ENCODE measurements at regions not wholly inside any gene's neighbourhood (a gene's known extent, or its start where the extent isn't known, plus 50 kb on each side); places are given as distances from the start of the nearest gene placed in this dataset.

- TF ChIP-seq ZMIZ1 (IDR thresholded peaks at IDR 0.05; ENCODE audit: low read depth in 2 of 2, low read length in 2 of 2) (0 out of 4 replicates have a peak, but pooled peaks of 1 of the 2 experiments have one; percentile 35), HDAC2 (IDR thresholded peaks at IDR 0.05) (peak; percentile 62; the same call in 1 of the 2 replicates), FOXP4 (CRISPR knock-in tag; IDR thresholded peaks at IDR 0.05; ENCODE audit: borderline replicate concordance) (0 out of 2 replicates have a peak, but pooled peaks have one; percentile 37), BCLAF1 (IDR thresholded peaks at IDR 0.05; ENCODE audit: borderline replicate concordance in 1 of 2, control insufficient read depth in 1 of 2, low read depth in 2 of 2, low read length in 1 of 2) (peak in 1 of 2 experiments; percentile 88; a peak in 1 of 4 replicates), CHCHD3 (CRISPR knock-in tag; IDR thresholded peaks at IDR 0.05) (peak; percentile 58; the same call in 1 of the 2 replicates), MLLT1 (IDR thresholded peaks at IDR 0.05) (peak; percentile 97 to 98), CSDE1 (IDR thresholded peaks at IDR 0.05) (peak in 1 of 2 experiments; percentile 82; a peak in 2 of 4 replicates), AFF1 (IDR thresholded peaks at IDR 0.05; ENCODE audit: low read depth in 1 of 2, partially characterized antibody in 2 of 2) (peak; percentile 71 to 91), GTF2F1 (IDR thresholded peaks at IDR 0.05; ENCODE audit: low read depth, low read length) (0 out of 2 replicates have a peak, but pooled peaks have one; percentile 58), POLR2G (IDR thresholded peaks at IDR 0.05; ENCODE audit: low read depth, low read length) (peak; percentile 60)
Observed at GRCh38 chr2:107746552-107747198, 80.0 kb upstream of the RGPD4 start (continued).

Data from K562 (cell line).